Retinal pigment epithelial cell (primary cell): ENCODE measurements at regions not wholly inside any gene's neighbourhood (a gene's known extent, or its start where the extent isn't known, plus 50 kb on each side); places are given as distances from the start of the nearest gene placed in this dataset.
"Not testable (repeated sequence)": the region's sequence is repeated elsewhere in the genome, so short reads cannot be mapped to it uniquely, and the experiment has no call there.

Source experiments
- DNase-seq: peaks from one replicate; pipeline ENCODE4 v3.0.0-alpha.2; 2010; ENCODE audit warnings: low read depth
- H3K4me3 ChIP-seq: 2 replicates; pipeline ENCODE4 v1.5.1; 2011; ENCODE audit warnings: mild to moderate bottlenecking, low read length, control low read depth, moderate library complexity
- TF ChIP-seq, protein P1 (sequence below): conservative IDR thresholded peaks from 2 replicates; pipeline ENCODE4 v1.5.1; 2011; ENCODE audit warnings: low read depth, low read length, control low read depth, inconsistent platforms

DNA sequence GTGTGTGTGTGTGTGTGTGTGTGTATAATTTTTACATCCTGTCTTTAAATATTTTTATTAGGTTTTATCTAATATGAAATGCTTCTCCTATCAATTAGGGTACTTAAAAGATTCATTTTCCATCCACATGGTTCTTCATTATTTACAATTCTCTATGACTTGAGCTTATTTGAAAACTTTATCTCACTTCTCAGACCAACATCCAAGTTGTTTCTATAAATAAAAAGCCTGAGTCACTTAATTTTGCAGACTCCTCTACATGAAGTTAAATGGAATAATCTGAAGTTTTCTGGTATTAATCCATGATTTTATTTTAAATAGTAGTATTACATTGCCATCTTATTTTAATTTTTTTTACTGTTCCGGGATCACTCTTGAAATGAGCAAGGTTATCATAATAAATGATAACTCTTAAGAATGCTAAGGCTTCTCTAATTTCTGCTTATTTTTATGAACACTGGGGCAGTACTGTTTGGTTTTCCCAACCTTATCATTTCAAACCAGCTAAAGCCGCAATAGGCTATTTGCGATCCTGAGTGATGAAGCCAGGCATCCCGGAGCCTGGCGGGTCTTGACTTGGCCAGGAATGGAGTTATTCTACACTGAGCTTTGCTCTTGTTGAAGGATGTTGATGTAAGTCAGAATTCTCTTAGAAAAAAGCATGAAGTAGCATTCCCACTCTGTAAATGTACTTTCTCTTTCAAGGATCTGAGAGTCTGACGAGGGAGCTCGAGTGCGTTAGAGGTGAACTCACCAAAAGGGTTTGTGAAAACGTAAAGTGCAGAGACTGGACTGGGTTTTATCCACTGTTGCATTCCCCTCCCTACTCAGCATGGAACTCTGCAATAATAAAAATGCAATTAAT lies 220.2 kb upstream of the LRTM1 start:
- TF ChIP-seq, protein P1, sequence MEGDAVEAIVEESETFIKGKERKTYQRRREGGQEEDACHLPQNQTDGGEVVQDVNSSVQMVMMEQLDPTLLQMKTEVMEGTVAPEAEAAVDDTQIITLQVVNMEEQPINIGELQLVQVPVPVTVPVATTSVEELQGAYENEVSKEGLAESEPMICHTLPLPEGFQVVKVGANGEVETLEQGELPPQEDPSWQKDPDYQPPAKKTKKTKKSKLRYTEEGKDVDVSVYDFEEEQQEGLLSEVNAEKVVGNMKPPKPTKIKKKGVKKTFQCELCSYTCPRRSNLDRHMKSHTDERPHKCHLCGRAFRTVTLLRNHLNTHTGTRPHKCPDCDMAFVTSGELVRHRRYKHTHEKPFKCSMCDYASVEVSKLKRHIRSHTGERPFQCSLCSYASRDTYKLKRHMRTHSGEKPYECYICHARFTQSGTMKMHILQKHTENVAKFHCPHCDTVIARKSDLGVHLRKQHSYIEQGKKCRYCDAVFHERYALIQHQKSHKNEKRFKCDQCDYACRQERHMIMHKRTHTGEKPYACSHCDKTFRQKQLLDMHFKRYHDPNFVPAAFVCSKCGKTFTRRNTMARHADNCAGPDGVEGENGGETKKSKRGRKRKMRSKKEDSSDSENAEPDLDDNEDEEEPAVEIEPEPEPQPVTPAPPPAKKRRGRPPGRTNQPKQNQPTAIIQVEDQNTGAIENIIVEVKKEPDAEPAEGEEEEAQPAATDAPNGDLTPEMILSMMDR: no peak
- DNase-seq: no peak
- no peak overlapping the region for H3K4me3 ChIP-seq

DNA sequence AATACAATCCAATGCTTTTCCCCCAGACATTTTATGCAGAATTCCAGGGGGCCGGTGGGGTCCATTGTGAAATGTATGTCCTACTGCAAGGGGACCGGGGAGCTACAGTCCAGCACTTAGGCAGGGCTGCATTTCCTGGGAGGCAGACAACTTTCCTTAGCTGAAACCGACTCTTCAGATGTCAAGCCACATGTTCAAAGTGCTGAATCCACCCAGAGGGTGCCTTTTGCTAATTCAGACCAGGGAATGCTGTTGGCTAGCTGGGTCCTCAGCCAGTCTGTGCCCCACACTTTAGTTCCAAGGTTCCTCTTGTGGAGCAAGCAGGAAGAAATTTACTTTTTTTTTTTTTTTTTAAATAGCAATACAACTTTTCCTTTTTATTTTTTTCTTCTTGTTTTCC lies 219.5 kb upstream of the LRTM1 start:
- H3K4me3 ChIP-seq: no peak overlapping the region
- DNase-seq: no peak
- TF ChIP-seq, protein P1: no peak

DNA sequence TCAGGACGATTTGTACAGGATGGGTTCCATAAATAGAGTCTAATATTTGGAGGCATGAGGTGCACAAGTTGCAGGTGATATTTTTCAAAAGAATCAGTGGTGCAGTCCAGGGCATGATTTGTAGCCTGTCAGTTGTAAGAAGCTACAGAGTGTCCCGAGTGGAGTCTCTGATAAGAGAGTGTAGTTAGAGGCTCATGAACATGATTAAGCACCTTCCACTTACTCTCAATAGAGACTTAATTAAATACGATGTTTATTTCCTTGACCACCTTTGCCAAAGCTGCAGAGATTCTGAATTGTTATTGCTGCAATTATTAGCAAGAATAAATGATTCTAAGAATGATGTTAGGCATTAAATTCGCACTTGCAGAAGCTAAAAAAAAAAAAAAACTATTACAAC lies 218.4 kb upstream of the LRTM1 start:
- TF ChIP-seq, protein P1: no peak
- H3K4me3 ChIP-seq: no peak overlapping the region
- DNase-seq: no peak

DNA sequence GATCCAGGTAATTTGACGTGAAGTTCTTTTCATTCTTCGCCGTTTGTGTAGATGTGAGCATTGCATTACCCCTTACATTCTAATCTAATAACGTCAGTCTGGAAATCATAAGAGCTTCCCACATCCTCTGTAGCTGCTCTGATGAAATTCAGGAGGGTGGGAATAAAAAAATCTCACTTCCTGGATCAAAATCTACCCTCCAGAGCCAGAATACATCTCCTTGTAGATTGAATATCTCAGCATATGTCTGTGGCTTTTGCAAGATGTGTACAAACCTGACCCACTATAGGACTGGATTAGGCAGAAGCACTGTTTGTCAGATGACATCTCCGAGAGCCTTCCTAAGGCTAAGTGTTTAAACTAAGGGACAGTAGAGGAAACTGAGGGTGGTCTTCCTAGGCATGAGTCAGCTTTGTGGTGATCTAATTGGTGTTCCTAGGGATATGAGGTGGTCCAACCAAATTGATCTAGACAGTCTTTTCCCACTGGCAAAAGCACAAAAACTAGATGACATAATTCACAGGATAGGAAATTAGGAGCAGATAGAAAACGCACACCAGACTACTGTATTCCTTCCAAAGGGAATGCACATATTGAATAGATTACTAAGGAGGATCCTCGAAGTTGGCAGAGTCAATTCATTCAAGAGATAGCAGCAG lies 216.3 kb upstream of the LRTM1 start:
- no peak overlapping the region for H3K4me3 ChIP-seq
- DNase-seq: peak; percentile 23
- TF ChIP-seq, protein P1: no peak

DNA sequence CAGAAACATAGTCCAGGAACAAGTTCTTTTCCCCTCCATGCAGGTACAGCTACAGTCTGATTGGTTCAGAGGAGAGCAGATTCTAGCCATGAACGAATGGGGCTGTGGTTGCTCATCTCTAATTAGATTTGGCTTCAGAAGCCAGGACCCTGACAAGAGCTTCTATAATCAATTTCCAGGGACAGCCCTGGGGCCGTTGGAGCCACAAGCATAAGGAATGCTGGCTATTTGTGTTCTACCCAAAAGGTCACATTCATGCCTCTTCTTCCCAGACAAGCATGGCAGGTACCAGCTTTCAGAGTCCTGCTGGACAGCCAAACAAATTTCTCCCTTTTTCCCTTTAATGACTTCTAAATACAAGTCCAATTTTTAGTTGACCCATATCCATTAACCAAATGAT lies 215.5 kb upstream of the LRTM1 start:
- TF ChIP-seq, protein P1: no peak
- H3K4me3 ChIP-seq: no peak overlapping the region
- DNase-seq: no peak

DNA sequence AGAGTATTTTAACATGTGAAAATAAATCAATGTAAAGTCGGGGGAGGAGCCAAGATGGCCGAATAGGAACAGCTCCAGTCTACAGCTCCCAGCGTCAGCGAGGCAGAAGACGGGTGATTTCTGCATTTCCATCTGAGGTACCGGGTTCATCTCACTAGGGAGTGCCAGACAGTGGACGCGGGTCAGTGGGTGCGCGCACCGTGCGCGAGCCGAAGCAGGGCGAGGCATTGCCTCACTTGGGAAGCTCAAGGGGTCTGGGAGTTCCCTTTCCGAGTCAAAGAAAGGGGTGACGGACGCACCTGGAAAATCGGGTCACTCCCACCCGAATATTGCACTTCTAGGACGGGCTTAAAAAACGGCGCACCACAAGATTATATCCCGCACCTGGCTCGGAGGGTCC lies 208.4 kb upstream of the LRTM1 start:
- not testable (repeated sequence) for DNase-seq, H3K4me3 ChIP-seq

DNA sequence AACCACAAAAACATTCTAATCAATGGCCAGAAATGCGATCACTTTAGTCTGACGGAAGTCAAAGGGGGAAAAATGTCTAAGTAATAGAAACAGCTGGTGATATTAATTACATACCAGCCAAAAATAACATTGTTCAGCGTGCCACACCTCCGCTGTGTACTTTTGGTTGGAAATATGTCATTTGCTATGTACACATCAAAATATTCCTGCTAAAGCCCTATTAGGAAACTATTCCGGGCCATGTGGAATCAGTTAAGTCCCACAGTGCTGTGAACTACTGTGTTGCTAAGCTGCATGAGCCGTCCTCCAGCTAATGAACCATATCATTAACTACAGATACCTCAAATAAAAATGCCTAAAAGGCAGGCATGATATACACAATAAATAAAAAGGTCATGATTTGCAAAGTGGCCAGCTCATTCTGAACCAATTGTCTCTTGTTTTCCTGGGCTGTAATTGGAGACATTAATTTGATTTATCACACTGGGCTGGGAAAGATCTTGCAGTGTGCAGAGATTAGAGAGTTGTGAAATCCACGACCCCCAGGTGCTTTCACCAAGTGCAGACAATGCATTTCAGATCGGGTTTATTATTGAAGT lies 200.5 kb upstream of the LRTM1 start:
- TF ChIP-seq, protein P1: no peak
- no peak overlapping the region for H3K4me3 ChIP-seq
- DNase-seq: peak; percentile 47
